IPS-NIHi11 (cell line): ENCODE measurements at regions not wholly inside any gene's neighbourhood (a gene's known extent, or its start where the extent isn't known, plus 50 kb on each side); places are given as distances from the start of the nearest gene placed in this dataset.
"Not testable (repeated sequence)": the region's sequence is repeated elsewhere in the genome, so short reads cannot be mapped to it uniquely, and the experiment has no call there.

Experiments
- DNase-seq: peaks from one replicate; pipeline ENCODE4 v3.0.0; 2012; ENCODE audit warnings: mixed read lengths, low spot score

DNA sequence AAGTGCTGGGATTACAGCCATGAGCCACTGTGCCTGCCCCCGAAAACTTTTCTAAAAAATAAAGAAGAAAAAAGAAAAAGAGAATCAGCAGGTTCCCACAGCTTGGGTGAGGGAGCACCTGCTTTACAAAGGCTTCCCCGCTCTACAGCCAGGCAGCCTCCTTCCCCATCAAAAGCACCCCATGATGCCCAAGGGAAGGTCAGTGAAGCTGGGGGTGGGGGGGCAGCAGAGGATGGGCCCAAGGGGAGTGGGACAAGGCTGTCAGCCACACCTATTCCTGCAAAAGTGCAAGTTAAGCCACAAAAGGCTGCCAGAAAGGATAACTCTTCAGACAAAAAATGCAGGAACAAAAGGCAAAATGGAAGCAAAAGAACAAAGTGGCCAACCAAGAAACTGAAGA is 72.5 kb downstream of the FAM50B start:
- no peak for DNase-seq

DNA sequence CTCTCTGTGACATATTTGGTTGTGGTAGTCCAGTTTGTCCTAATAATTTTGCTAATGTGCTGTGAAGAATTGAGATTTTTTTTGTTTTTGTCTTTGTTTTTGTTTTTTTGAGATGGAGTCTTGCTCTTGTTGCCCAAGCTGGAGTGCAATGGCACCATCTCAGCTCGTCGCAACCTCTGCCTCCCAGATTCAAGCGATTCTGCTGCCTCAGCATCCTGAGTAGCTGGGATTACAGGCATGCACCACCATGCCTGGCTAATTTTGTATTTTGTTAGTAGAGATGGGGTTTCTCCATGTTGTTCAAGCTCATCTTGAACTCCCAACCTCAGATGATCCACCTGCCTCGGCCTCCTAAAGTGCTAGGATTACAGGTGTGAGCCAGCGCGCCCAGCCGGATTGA is 73.4 kb downstream of the FAM50B start:
- DNase-seq = not testable (repeated sequence)

DNA sequence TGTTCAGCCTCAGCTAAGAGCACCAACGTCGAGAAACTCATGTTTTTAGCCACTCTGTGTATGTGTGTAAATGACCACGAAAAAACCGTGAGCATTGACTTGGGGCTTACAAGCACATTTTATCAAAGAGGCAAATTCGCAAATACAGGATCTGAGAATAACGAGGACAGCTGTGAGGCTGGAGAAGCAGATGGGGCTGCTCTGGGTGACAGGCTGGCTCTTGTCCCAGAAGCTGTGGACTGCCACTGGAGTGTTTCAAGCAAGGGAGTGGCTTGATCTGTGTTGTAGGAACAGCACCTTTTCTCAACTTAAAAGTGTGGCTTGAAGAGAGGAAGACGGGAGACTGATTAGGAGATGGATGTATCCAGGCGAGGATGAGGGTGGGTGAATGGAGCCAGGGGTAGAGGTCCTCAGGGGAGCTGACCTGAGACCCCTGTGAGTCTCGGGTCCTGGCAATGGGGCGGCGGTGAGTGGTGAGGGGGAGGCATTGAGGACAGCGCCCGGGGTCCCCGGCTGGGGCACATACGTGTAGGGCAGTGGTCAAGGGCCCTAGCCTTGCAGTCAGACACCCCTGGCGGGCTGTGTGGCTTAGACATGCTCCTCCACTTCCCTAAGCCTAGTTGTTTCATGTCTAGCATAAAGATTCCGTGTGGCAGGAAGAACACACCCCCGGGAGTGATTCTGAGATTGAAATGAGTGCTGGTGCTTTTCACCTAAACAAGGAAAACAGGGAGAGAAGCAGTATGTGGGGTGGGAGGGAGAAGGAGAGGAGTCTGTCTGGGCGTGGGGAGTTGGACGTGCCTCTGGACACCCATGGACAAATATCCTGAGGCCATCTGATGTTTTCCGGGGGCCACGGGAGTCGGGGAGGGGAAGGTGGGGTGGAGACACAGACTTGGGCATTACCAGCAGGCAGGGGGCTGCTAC is 76.3 kb downstream of the FAM50B start:
- not testable (repeated sequence) for DNase-seq

DNA sequence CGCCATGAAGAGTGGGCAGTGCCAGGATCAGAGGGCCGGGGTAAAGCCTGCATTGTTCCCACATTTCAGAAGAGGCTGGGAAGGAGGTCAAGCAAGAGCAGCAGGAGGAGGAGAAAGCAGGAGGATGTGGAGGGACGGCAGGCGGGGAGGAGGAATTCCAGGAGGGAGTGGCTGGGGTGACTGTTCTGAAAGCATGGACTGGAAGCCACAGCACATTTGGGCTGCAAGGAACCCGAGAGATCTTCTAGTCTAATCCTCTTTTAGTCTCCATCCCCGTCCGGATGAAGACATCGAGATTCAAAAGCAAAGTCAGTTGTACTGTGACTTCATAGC is 76.9 kb downstream of the FAM50B start:
- no peak for DNase-seq

DNA sequence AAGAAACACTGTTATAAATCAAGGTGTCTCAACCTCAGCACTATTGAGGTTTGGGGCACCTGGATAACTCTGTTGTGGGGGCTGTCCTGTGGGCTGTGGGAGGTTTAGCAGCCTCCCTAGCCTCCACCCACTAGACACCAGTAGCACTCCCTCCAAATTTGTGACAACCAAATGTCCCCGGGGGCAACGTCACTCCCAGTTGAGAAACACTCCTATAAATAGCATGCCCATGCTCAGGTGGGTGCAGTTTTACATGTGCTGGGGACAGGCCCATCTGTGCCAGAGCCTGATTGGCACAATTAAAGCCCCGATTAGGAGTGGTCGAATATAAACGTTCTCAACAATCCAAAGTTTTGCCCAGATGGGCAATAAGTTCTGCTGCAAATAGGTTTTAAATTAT is 78.9 kb downstream of the FAM50B start:
- no peak for DNase-seq

DNA sequence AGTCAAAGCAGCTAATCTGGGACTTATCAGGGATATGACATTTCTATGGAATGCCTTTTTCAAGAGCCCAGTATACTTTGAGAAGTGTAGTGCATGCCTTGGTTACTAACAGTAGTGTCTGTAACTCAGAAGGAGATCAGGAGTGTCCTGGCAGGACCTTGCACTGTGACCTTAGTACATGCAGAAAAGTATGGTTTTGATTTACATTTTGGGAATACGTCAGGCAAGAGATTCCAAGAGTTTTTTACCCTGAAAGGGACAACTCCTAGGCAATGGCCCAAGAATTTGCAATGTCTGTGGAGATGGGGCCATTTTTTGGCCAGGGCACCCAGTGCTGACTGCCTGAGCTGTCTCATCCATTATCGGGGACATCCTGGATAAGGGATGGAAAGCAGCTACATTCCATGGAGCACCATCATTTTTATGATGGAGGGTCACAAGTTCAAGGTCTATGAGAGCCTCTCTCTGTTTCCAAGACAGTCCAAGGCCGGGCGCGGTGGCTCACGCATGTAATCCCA is 80.2 kb downstream of the FAM50B start:
- no peak for DNase-seq

DNA sequence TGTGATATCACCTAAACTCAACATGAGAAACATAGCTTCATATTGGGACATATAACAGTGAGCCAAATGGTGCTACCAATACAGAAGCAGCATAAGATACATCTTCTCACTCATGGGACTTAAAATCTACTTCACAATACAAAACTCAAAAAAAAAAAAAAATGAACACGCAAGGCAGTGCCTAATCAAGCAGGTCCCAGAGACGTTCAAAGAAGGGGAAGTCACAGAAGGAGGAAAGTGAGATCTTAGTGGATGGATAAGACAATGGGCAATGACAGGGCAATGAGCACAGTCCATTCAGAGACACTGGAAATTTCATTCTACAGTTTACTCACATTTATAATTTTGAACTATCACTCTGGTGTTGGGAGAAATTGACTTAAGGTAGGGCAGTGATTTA is 88.3 kb downstream of the FAM50B start:
- no peak for DNase-seq

DNA sequence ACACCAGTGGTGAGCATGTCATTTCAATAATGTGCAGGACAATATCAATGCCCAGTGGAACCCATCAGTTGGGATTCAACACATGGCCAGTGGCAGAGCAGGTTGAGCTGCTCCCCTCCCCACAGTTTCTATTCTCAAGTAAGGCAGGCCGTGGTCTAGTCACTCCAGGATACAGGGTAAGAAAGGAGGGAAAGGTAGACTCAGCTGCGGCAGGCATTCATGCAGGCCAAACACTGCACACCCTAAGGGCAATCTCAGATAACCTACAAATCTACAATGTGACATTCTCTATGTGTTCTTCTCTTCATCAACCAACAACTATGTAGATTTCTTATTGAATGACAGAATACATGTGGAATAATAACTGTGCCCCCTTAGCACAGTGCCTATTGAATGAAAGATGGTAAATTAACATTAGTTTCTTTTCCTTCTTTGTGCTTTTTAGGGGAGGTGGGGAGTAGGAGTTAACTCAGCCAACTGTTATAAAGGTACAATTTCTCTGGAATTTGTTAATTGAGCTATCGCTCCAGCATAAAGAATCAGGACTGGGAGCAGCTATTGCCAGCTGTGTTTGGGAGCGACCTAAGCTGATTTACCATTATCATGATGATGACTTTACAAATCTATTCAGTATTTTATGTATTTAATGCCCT is 89.7 kb downstream of the FAM50B start:
- no peak for DNase-seq

DNA sequence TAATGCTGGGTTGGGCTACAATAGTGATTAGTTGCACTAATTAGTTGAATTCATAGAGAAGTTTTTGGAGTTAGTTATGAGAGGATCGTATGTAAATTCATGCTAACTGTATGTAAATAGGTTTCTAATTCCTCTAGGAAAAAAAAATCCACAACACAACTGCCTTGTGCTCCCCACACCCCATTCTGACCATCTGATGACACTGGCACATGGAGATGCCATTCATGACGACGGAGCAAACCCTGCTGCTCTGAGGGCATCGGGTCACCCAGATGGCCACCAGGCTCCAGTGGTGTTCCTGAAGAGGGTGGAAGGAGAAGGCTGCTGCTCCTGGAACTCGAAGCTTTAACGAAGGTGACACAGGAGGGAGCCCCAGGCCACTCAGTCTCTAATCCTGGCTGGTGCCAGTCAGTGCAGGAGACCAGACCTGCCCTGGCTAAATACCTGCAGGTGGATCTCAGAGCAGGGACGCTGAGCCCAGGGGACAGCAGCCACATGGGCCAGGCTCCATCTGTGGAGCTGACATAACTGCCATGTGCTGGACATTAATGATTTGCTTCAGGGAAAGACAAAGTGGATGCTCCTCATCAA is 90.3 kb downstream of the FAM50B start:
- DNase-seq = no peak

DNA sequence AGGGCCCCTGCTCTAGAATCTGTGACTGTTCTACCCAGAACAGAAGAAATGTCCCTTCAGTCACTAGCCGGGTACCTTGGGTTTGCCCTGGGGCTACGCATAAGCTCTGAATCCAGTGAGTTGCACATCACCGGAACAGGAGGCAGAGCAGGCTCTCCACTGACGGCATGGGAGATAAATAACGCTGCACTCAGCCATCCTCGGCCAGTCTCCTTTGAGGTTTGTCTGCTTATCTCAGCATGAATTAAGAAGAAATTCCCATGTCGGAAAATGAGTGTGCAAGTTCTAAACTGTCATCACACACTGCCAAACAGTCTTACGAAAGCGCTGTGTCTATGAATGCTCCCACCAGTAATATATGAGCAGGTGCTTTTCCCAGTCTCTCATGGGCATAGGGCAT is 90.8 kb downstream of the FAM50B start:
- DNase-seq = no peak

DNA sequence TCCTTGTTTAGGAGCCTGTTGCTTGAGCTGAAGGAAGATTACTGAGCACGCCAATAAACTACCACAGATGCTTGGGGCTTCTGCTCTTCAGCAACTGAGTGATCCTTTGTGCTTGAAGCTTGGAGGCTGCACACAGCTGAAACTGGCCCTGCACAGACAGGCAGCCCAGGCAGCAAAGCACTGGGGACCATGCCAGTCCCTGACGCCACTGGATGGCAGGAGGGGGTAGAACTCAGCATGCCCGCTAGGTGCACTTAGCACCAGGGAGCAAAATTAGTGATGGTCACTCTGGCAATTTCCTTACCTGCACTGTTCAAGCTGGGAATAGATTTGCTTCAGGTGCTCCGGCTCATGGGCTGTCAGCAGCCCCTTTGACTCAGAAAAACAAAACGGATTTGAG is 91.5 kb downstream of the FAM50B start:
- no peak for DNase-seq

DNA sequence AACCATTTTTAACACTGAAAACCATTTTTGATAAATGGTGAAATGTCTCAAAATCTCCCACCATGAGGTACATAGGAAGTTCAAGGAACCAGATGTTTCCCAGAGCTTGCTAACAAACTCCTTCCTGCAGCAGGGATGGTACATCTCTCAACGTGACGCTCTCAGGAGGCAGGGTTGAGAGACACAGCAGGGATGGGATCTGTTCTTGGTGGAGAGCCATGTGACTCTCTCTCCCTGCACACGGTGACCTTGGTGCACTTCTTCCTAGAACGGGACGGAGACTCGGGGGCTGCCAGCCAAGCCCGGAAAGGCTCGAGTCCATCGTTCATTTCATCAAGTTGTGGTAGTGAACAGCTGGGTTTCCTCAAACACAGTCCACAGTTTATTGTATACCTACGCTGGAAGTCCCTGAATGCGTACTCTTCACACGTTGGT is 94.2 kb downstream of the FAM50B start:
- no peak for DNase-seq

DNA sequence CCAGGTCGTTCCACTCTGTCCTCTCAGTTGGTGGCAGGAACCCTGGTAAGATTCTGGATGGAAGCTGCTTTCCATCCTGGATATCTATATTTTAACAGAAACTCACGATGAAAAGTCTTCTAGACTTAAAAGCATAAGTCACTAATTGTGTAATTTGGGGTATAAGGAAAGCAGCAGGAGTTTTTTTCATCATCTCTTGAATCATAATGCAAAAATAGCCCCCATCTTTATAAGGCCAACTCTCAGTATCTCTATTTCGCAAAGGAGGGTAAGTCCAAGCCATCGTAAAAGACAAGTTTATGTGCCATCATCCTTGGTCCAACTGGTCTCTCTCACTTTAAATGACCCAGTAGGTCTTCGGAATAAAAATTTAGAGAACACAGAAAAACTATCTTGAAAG is 95.1 kb downstream of the FAM50B start:
- no peak for DNase-seq

DNA sequence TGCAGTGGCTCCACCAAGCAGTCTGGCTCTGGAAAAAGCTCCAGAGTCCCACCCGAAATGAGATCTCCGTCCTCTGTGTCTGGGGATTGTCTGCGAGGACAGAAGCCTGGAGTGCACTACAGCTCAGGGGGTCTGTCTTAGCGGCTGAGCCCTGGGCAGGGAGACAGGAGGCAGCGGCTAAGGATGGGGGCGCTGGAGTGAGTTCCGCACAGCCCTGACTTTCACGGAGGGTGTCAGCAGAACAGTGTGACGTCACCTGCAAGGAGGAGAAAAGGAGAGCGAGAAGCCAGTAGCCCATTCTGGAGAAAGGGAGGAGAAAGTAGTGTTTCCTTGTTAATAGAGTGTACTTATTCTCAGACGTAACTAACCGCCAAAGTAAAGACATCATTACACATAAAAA is 97.6 kb downstream of the FAM50B start:
- no peak for DNase-seq

DNA sequence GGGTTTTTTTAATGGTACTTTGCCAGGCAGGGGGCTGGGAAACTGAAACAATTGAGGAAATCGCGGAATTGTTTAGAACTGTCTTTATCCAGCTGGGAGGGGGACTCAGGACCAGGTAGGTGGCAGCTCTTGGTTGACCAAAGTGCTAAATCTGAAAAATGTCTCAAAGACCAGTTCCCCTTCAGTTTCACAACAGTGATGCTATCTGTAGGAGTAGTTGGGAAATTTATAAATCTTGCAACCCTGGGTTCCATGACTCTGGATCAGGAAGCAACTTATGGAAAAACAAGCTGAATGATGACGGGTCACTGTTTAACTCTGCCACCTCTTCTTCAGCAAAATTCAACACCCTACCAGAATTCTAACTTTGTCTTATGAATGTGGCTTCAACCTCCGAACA is 99.7 kb downstream of the FAM50B start:
- no peak for DNase-seq

DNA sequence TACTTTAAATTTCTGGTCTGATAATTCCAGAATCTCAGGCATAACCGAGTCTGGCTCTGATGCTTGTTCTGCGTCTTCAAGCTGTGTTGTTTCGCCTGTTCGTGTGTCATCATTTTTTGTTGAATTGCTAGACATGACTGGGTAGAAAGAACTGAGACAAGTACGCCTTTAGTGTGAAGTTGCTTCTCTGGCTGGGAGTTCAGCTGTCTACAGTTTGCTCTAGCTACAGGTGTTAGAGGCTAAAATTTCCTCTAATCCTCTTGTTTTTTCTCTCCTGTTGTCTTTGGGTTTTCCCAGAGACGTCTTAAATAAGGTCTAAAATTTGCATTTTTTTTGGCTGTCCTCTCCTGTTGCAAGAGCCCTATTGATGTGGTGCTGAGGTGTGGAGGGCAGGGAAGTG is 100.3 kb downstream of the FAM50B start:
- no peak for DNase-seq

DNA sequence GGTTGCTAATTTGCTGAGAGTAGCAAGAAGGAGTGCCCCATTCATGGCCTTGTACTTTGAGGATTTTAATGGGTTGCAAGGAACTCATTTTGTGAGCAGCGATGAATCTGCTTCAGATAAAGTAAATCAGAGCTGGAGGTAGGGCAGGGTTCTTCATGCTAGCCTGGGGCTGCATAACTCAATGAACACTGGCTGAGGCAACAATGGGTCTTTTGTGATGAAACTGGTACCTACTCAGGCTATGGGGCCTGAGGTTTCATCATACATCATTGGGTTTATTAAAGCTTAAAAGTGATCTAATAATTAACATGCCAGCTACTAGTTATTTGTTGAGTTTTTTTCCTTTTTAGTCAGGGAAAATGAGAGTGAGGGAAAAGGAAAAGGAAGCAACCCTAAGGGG is 106.9 kb downstream of the FAM50B start:
- DNase-seq = no peak

DNA sequence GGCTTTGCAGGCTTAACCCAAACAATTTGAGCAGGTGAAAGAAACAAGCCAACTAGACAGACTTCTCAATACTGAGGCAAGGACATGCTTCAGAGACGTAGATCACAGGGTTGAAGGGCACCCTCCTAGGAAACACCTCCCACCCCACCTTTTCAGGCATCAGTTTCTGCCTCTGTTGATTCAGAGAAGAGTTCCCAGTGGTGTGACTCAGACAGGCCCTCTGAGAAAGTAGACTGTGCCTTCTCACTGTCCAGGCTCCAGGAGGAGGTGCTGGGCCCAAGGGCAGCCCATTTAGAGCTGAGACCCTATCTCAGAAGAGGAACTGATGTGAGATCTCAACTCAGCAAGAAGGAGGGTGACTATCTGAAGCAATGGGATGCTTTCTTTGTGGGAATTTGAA is 108.1 kb downstream of the FAM50B start:
- no peak for DNase-seq

DNA sequence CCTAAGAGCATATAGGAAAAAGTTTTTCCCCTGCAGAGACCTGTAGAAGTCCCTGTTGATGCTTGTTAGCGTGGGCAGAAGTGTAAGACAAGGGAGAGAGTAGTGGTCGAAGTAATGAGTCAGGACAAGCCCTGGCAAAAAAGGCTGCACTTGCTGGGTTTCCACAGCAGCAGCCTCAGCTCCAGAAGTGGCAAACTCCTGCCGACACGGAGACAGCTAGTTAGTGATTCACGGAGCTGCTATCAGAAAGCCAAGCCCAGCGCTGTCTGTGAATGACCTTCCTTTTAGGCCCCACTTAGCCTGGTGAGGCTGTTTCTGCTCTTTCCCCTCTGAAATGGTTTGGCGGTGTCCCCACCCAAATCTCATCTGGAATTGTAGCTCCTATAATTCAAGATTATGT is 109.1 kb downstream of the FAM50B start:
- DNase-seq = no peak

DNA sequence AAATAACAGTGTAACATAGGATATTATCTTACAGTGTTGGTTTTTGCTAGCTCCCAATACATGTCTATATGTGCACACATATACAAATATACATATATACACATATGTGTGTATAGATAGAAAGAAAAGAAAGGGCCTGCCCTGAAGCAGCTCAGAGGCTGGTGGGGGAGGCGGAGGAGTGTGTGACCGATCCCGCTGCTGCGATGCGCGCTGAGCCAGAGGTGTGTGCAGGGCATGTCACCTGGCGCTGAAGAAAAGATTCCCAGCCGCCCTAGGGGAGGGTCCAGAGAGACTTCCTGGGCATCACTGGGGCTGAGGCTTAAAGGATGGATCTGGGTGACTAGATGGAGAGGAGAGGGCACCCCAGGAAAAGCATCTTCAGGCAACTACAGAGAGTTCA is 110.2 kb downstream of the FAM50B start:
- DNase-seq = no peak

DNA sequence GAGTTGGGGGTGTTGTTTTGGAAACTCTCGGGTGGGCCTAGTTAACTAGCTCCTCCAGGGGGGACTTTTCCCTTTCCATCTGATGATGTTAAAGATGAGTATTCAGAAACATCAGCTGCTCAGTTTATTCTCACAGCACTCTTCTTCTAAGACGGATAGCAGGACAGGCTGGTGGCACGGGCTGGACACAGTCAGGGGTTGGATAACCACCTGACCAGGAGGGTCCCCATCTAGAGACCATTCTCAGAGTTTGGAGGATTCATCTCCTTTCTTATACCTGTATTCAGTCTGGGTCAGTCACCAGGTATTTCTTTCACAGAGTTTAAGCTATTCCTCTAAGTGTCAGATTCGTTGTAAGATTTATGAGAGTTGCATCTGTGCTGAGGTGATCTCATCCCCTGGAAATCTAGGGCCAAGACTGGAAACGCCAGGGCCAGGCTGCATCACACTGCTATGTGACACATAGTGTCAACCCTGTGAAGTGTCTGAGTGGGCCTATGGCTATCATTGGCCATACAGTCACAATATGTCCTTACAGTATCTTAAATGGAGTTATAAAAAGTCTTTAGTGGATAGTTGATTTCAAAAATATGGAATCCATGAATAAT is 111.7 kb downstream of the FAM50B start:
- no peak for DNase-seq

DNA sequence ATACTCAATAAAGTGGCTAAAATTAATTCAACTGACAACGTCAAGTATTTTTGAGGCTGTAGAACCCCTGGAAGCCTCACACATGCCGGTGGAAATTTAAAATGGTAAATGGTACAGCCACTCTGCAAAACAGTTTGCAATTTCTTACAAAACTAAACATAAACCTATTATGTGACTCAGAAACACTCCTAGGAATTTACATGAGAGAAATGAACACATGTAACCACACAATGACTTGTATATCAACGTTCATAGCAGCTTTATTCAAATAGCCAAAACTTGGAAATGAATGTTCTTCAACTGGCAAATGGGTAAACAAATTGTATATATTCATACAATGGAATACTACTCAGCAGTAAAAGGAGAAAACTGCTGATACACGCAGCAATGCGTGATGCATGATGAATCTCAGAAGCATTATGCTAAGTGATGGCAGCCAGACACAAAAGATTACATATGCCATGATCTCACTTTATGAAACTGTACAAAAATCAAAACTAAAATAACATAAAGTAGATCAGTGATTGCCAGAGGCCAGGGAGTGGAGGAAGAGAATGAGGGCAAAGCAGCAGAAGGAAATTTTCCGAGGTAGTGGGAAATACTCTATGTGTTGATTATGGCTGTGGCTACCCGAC is 112.5 kb downstream of the FAM50B start:
- DNase-seq = no peak
